H1 (cell line): ENCODE measurements at regions not wholly inside any gene's neighbourhood (a gene's known extent, or its start where the extent isn't known, plus 50 kb on each side); places are given as distances from the start of the nearest gene placed in this dataset.

ENCODE experiments used
- CTCF ChIA-PET: fragments of 300-600 bp; sonication (Branson Sonifier 250); formaldehyde crosslinking; loops from one replicate; lab custom pipeline; 2021; ENCODE audit not compliant: partially characterized antibody; lab: Charles Lee
- POLR2A ChIA-PET: fragments of 300-600 bp; sonication (Branson Sonifier 250); formaldehyde crosslinking; loops from one replicate; lab custom pipeline; 2021; ENCODE audit warnings: inconsistent platforms; ENCODE audit not compliant: partially characterized antibody; lab: Charles Lee
- DNase-seq, 2 experiments: peaks; one replicate each; pipeline versions ENCODE4 v3.0.0 to v3.0.0-alpha.2; 2010 to 2022; ENCODE audit warnings: low spot score in 2 of 2, low read depth in 1 of 2, mixed read lengths in 1 of 2
- FAIRE-seq: peaks from 2 replicates; lab custom pipeline; 2011; peaks lifted over from hg19 to GRCh38; lab: Jason Lieb, UNC
- H2AFZ ChIP-seq: 2 replicates; pipeline ENCODE4 v1.8.1; 2012; ENCODE audit warnings: low read length, inconsistent platforms
- H2AK5ac ChIP-seq: 2 replicates; pipeline ENCODE4 v1.6.1; 2013; ENCODE audit warnings: low read depth, low read length
- H2BK120ac ChIP-seq: replicated peaks from 2 replicates; pipeline ENCODE3; 2013; ENCODE audit warnings: low read depth, low read length, inconsistent platforms
- H2BK12ac ChIP-seq: 2 replicates; pipeline ENCODE4 v1.6.1; 2013; ENCODE audit warnings: low read depth, low read length
- H2BK15ac ChIP-seq: 2 replicates; pipeline ENCODE4 v1.6.1; 2013; ENCODE audit warnings: low read length
- H2BK20ac ChIP-seq: 2 replicates; pipeline ENCODE4 v1.6.1; 2013; ENCODE audit warnings: low read length
- H2BK5ac ChIP-seq: 2 replicates; pipeline ENCODE4 v1.6.1; 2013; ENCODE audit warnings: low read depth, low read length
- H3K14ac ChIP-seq: 2 replicates; pipeline ENCODE4 v1.6.1; 2013; ENCODE audit warnings: inconsistent platforms; ENCODE audit not compliant: insufficient read length
- H3K18ac ChIP-seq: 2 replicates; pipeline ENCODE4 v1.6.1; 2013; ENCODE audit warnings: low read length; ENCODE audit errors: extremely low read depth
- H3K23ac ChIP-seq: 2 replicates; pipeline ENCODE4 v1.6.1; 2013; ENCODE audit warnings: inconsistent platforms; ENCODE audit not compliant: insufficient read length
- H3K23me2 ChIP-seq: 2 replicates; pipeline ENCODE4 v1.6.1; 2013; ENCODE audit warnings: low read depth, low read length
- H3K27ac ChIP-seq: 2 replicates; pipeline ENCODE4 v1.6.1; 2011; ENCODE audit warnings: low read depth, low read length, inconsistent platforms
- H3K27me3 ChIP-seq, 4 experiments: replicated peaks in 1 of 4; 1 replicate in 1 of 4; 2 replicates in 3 of 4; pipeline versions ENCODE4 v1.6.1 to v1.8.1; 2011 to 2013; ENCODE audit warnings: low read length in 3 of 4, mild to moderate bottlenecking in 3 of 4, inconsistent platforms in 2 of 4, mixed read lengths in 2 of 4, moderate library complexity in 1 of 4; ENCODE audit not compliant: control insufficient read depth in 3 of 4, insufficient read depth in 3 of 4; ENCODE audit errors: extremely low read depth in 1 of 4
- H3K36me3 ChIP-seq, 4 experiments: 2 replicates each; pipeline versions ENCODE4 v1.6.1 to v1.8.1; 2011 to 2013; ENCODE audit warnings: mild to moderate bottlenecking in 4 of 4, low read length in 3 of 4, moderate library complexity in 2 of 4, control low read depth in 1 of 4, inconsistent platforms in 1 of 4; ENCODE audit not compliant: insufficient read depth in 4 of 4, control insufficient read depth in 2 of 4
- H3K4ac ChIP-seq: replicated peaks from 2 replicates; pipeline ENCODE3; 2013; ENCODE audit warnings: low read length, low read depth, mixed read lengths, inconsistent platforms; ENCODE audit not compliant: insufficient read length
- H3K4me1 ChIP-seq, 4 experiments: replicated peaks in 1 of 4; 1 replicate in 1 of 4; 2 replicates in 3 of 4; pipeline versions ENCODE4 v1.6.1 to v1.8.1; 2011 to 2013; ENCODE audit warnings: low read length in 3 of 4, inconsistent platforms in 2 of 4, mixed read lengths in 1 of 4; ENCODE audit not compliant: insufficient read depth in 4 of 4, control insufficient read depth in 3 of 4
- H3K4me2 ChIP-seq, 2 experiments: 2 replicates each; pipeline versions ENCODE4 v1.6.1 to v1.8.1; 2011 to 2013; ENCODE audit warnings: low read depth in 2 of 2, low read length in 2 of 2, control low read depth in 1 of 2, inconsistent platforms in 1 of 2, mild to moderate bottlenecking in 1 of 2; ENCODE audit not compliant: insufficient read depth in 1 of 2
- H3K4me3 ChIP-seq, 4 experiments: fragments of 200-600, 300-600 bp in 1 of 4; sonication (generic), shearing (Covaris generic), sonication (Bioruptor Twin) in 1 of 4; 2 replicates each; pipeline versions ENCODE4 v1.5.1 to v1.8.1; 2011 to 2016; ENCODE audit warnings: low read length in 4 of 4, low read depth in 3 of 4, control low read depth in 2 of 4, inconsistent platforms in 2 of 4, mild to moderate bottlenecking in 2 of 4, mixed read lengths in 1 of 4, moderate library complexity in 1 of 4; ENCODE audit not compliant: insufficient read depth in 2 of 4; ENCODE audit errors: extremely low read depth in 1 of 4
- H3K56ac ChIP-seq: replicated peaks from 2 replicates; pipeline ENCODE3; 2013; ENCODE audit warnings: low read depth, mild to moderate bottlenecking, mixed read lengths, low read length, inconsistent platforms; ENCODE audit not compliant: insufficient read length
- H3K79me1 ChIP-seq: 2 replicates; pipeline ENCODE4 v1.6.1; 2013; ENCODE audit warnings: low read depth, low read length, control low read depth
- H3K79me2 ChIP-seq, 2 experiments: 2 replicates each; pipeline versions ENCODE4 v1.6.1 to v1.8.1; 2012 to 2013; ENCODE audit warnings: low read length in 2 of 2, mild to moderate bottlenecking in 2 of 2, inconsistent platforms in 1 of 2; ENCODE audit not compliant: insufficient read depth in 2 of 2, control insufficient read depth in 1 of 2
- H3K9ac ChIP-seq, 4 experiments: replicated peaks in 1 of 4; 1 replicate in 1 of 4; 2 replicates in 3 of 4; pipeline versions ENCODE4 v1.6.1 to v1.8.1; 2011 to 2013; ENCODE audit warnings: low read depth in 3 of 4, low read length in 3 of 4, control low read depth in 2 of 4, mild to moderate bottlenecking in 2 of 4, moderate library complexity in 2 of 4, inconsistent platforms in 1 of 4; ENCODE audit errors: extremely low read depth in 1 of 4
- H3K9me3 ChIP-seq, 2 experiments: 2 replicates each; pipeline versions ENCODE4 v1.6.1 to v1.8.1; 2012 to 2013; ENCODE audit warnings: mild to moderate bottlenecking in 2 of 2, moderate library complexity in 2 of 2, control low read depth in 1 of 2, inconsistent platforms in 1 of 2, low read depth in 1 of 2, low read length in 1 of 2, mixed read lengths in 1 of 2; ENCODE audit not compliant: insufficient read depth in 2 of 2
- H4K20me1 ChIP-seq, 2 experiments: replicated peaks in 1 of 2; 2 replicates each; pipeline versions ENCODE3 to v1.8.1; 2011 to 2013; ENCODE audit warnings: inconsistent platforms in 2 of 2, low read length in 2 of 2, mild to moderate bottlenecking in 1 of 2; ENCODE audit not compliant: insufficient read depth in 2 of 2, control insufficient read depth in 1 of 2
- H4K5ac ChIP-seq: 2 replicates; pipeline ENCODE4 v1.6.1; 2013; ENCODE audit warnings: low read length, low read depth, mixed read lengths, inconsistent platforms; ENCODE audit not compliant: insufficient read length
- H4K8ac ChIP-seq: 2 replicates; pipeline ENCODE4 v1.8.0; 2013; ENCODE audit warnings: mild to moderate bottlenecking, moderate library complexity, low read length, inconsistent platforms; ENCODE audit not compliant: insufficient read depth; ENCODE audit errors: extremely low read depth
- H4K91ac ChIP-seq: replicated peaks from 2 replicates; pipeline ENCODE3; 2013; ENCODE audit warnings: low read length, mixed read lengths, inconsistent platforms; ENCODE audit not compliant: insufficient read length
- ATF2 ChIP-seq: IDR thresholded peaks from 2 replicates; pipeline ENCODE4 v1.6.1; 2012; ENCODE audit warnings: low read length, inconsistent platforms
- EP300 ChIP-seq, 2 experiments: IDR thresholded peaks; 1 replicate in 1 of 2; 2 replicates in 1 of 2; pipeline ENCODE4 v1.6.1; 2011 to 2012; ENCODE audit warnings: low read depth in 2 of 2, low read length in 2 of 2, mild to moderate bottlenecking in 2 of 2, borderline replicate concordance in 1 of 2, inconsistent platforms in 1 of 2, moderate library complexity in 1 of 2
- EZH2 ChIP-seq: fragments of 200-600 bp; sonication (generic); IDR thresholded peaks from 2 replicates; pipeline ENCODE4 v1.7.1; 2012; ENCODE audit warnings: low read depth, mild to moderate bottlenecking, moderate library complexity, low read length, inconsistent platforms; ENCODE audit not compliant: severe bottlenecking
- PHF8 ChIP-seq: fragments of 200-600 bp; sonication (generic); conservative IDR thresholded peaks from 2 replicates; pipeline ENCODE4 v1.7.1; 2012; ENCODE audit warnings: low read depth, mild to moderate bottlenecking, inconsistent platforms, low read length, moderate library complexity
- POLR2AphosphoS5 ChIP-seq: IDR thresholded peaks from 2 replicates; pipeline ENCODE4 v1.6.1; 2011; ENCODE audit warnings: low read depth, low read length
- RAD21 ChIP-seq, 2 experiments: IDR thresholded peaks in 1 of 2; conservative IDR thresholded peaks in 1 of 2; 2 replicates each; pipeline ENCODE4 v1.6.1; 2011; ENCODE audit warnings: low read depth in 2 of 2, low read length in 2 of 2, improper control_type of control experiment in 1 of 2, inconsistent platforms in 1 of 2, mild to moderate bottlenecking in 1 of 2, moderate library complexity in 1 of 2
- RBBP5 ChIP-seq: IDR thresholded peaks from 2 replicates; pipeline ENCODE4 v1.7.1; 2012; ENCODE audit warnings: low read depth, mild to moderate bottlenecking, inconsistent platforms, low read length, moderate library complexity, borderline replicate concordance
- TEAD4 ChIP-seq: IDR thresholded peaks from 2 replicates; pipeline ENCODE4 v1.6.1; 2012; ENCODE audit warnings: low read depth, low read length, inconsistent platforms, mixed read lengths
- WGBS, 2 experiments: shearing (Covaris generic) in 1 of 2; methylation state at CpG; one replicate each; pipeline versions ENCODE4 v1.1.6 to v1.1.7; 2013 to 2015; ENCODE audit warnings: low lambda C conversion rate in 2 of 2, mixed read lengths in 2 of 2, inconsistent platforms in 1 of 2, low coverage in 1 of 2, missing lambda C conversion rate in 1 of 2; ENCODE audit not compliant: insufficient replicate concordance in 2 of 2, insufficient coverage in 1 of 2, insufficient read length in 1 of 2; ENCODE audit errors: extremely low coverage in 1 of 2, missing lambda C conversion rate in 1 of 2; 5-methylcytosine and 5-hydroxymethylcytosine counted together
- TF ChIP-seq, protein P1 (sequence below), 3 experiments: IDR thresholded peaks; 1 replicate in 2 of 3; 2 replicates in 1 of 3; pipeline versions ENCODE4 v1.5.1 to v1.6.1; 2011; ENCODE audit warnings: low read length in 3 of 3, mild to moderate bottlenecking in 3 of 3, inconsistent platforms in 2 of 3, low read depth in 1 of 3, moderate library complexity in 1 of 3; ENCODE audit not compliant: insufficient read depth in 1 of 3; ENCODE audit errors: control extremely low read depth in 1 of 3

GRCh38 chr4:136965478-136965877, 566.8 kb downstream of the PCDH18 start:
- no peaks in the 10 kb centered on the region for H3K27me3 ChIP-seq
- no peak overlapping the region for H4K91ac ChIP-seq
- DNase-seq = no peak
- H4K20me1 ChIP-seq = no peaks in the 10 kb centered on the region
- H3K4me3 ChIP-seq = no peak overlapping the region
- H3K79me2 ChIP-seq = no peaks in the 10 kb centered on the region
- no peak overlapping the region for H3K14ac ChIP-seq
- POLR2A ChIA-PET = no interaction called here
- H3K23ac ChIP-seq = no peak overlapping the region
- no peak overlapping the region for H2BK20ac ChIP-seq
- H3K4me2 ChIP-seq = no peak overlapping the region
- H4K8ac ChIP-seq = no peak overlapping the region
- H2BK15ac ChIP-seq = no peak overlapping the region
- no peak overlapping the region for H4K5ac ChIP-seq
- H2BK12ac ChIP-seq = no peak overlapping the region
- no peak overlapping the region for H3K18ac ChIP-seq
- no peaks in the 10 kb centered on the region for H3K9me3 ChIP-seq
- no peaks in the 10 kb centered on the region for H3K79me1 ChIP-seq
- no peak overlapping the region for H2AFZ ChIP-seq
- FAIRE-seq = no peak
- no peak overlapping the region for H2AK5ac ChIP-seq
- no peak overlapping the region for H3K56ac ChIP-seq
- no peak overlapping the region for H2BK5ac ChIP-seq
- H3K9ac ChIP-seq = no peak overlapping the region
- no peak overlapping the region for H3K4ac ChIP-seq
- CTCF ChIA-PET = interaction anchor here (0.8 kb wide), 1 partner anchor 35 kb away, joined by 3 read pairs; no protein-coding TSS in a partner anchor
- H3K23me2 ChIP-seq = no peaks in the 10 kb centered on the region
- WGBS, 2 experiments = 92% methylated on average over 3 of the region's 3 CpGs; no CpG with 5 or more reads in 1 of the 2 experiments
- no peak overlapping the region for H3K27ac ChIP-seq
- H3K36me3 ChIP-seq = no peaks in the 10 kb centered on the region
- no peaks in the 10 kb centered on the region for H3K4me1 ChIP-seq
- no peak overlapping the region for H2BK120ac ChIP-seq
- no peak for TF ChIP-seq EZH2
- TF ChIP-seq PHF8 = no peak
- no peak for TF ChIP-seq RBBP5
- no peak for TF ChIP-seq POLR2AphosphoS5
- TF ChIP-seq RAD21 (IDR thresholded peaks at IDR 0.05 in 1 of 2, conservative IDR thresholded peaks at IDR 0.05 in 1 of 2; ENCODE audit: low read depth in 2 of 2, low read length in 2 of 2) = no peak
- TF ChIP-seq ATF2 = no peak
- TF ChIP-seq EP300 (IDR thresholded peaks at IDR 0.05; ENCODE audit: borderline replicate concordance in 1 of 2, low read depth in 2 of 2, low read length in 2 of 2) = no peak
- no peak for TF ChIP-seq TEAD4
- TF ChIP-seq, protein P1, sequence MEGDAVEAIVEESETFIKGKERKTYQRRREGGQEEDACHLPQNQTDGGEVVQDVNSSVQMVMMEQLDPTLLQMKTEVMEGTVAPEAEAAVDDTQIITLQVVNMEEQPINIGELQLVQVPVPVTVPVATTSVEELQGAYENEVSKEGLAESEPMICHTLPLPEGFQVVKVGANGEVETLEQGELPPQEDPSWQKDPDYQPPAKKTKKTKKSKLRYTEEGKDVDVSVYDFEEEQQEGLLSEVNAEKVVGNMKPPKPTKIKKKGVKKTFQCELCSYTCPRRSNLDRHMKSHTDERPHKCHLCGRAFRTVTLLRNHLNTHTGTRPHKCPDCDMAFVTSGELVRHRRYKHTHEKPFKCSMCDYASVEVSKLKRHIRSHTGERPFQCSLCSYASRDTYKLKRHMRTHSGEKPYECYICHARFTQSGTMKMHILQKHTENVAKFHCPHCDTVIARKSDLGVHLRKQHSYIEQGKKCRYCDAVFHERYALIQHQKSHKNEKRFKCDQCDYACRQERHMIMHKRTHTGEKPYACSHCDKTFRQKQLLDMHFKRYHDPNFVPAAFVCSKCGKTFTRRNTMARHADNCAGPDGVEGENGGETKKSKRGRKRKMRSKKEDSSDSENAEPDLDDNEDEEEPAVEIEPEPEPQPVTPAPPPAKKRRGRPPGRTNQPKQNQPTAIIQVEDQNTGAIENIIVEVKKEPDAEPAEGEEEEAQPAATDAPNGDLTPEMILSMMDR (IDR thresholded peaks at IDR 0.05; ENCODE audit: control extremely low read depth in 1 of 3, insufficient read depth in 1 of 3, low read depth in 1 of 3, low read length in 3 of 3) = no peak
